GM12891 (cell line): ENCODE measurements at regions not wholly inside any gene's neighbourhood (a gene's known extent, or its start where the extent isn't known, plus 50 kb on each side); places are given as distances from the start of the nearest gene placed in this dataset.

Experiments used
- DNase-seq: peaks from one replicate; pipeline ENCODE4 v3.0.0; 2011; ENCODE audit warnings: low spot score; ENCODE audit not compliant: insufficient read length
- FAIRE-seq: peaks from 2 replicates; lab custom pipeline; 2011; peaks lifted over from hg19 to GRCh38; lab: Jason Lieb, UNC
- PAX5 ChIP-seq: IDR thresholded peaks from 2 replicates; pipeline ENCODE4 v1.6.1; 2011; ENCODE audit warnings: low read length, moderate library complexity, mild to moderate bottlenecking; ENCODE audit not compliant: insufficient read depth, severe bottlenecking
- POLR2A ChIP-seq: IDR thresholded peaks from 2 replicates; pipeline ENCODE4 v1.6.1; 2011; ENCODE audit warnings: low read depth, low read length, control low read depth
- POLR2AphosphoS5 ChIP-seq: IDR thresholded peaks from 2 replicates; pipeline ENCODE4 v1.6.1; 2011; ENCODE audit warnings: low read depth, low read length, control low read depth
- POU2F2 ChIP-seq: IDR thresholded peaks from 2 replicates; pipeline ENCODE4 v1.6.1; 2011; ENCODE audit warnings: low read depth, mild to moderate bottlenecking, control low read depth, low read length, moderate library complexity
- SPI1 ChIP-seq: IDR thresholded peaks from 2 replicates; pipeline ENCODE4 v1.6.1; 2011; ENCODE audit warnings: low read depth, low read length, control low read depth
- TAF1 ChIP-seq: IDR thresholded peaks from 2 replicates; pipeline ENCODE4 v1.6.1; 2011; ENCODE audit warnings: low read depth, low read length, control low read depth

DNA sequence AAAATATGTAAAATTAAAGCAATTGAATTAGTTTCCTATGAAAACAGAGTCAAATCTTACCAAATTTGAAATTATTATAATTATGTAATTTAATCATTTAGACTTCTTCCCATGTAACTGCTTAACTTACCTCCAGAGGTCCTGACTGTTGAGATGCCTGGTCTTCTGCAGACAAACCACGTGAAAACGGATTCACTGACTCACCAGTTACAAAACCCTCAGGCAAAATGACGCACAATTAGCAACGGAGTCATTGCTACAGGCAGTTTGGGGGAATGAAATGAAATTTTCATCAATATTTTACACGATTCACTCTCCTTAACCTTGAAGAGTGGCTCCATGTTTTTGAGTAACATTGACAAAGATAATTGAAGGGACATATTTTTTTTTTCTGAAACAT is 460.8 kb downstream of the MTRR start:
- FAIRE-seq (no peak), DNase-seq (no peak)
- no peak for TF ChIP-seq PAX5

DNA sequence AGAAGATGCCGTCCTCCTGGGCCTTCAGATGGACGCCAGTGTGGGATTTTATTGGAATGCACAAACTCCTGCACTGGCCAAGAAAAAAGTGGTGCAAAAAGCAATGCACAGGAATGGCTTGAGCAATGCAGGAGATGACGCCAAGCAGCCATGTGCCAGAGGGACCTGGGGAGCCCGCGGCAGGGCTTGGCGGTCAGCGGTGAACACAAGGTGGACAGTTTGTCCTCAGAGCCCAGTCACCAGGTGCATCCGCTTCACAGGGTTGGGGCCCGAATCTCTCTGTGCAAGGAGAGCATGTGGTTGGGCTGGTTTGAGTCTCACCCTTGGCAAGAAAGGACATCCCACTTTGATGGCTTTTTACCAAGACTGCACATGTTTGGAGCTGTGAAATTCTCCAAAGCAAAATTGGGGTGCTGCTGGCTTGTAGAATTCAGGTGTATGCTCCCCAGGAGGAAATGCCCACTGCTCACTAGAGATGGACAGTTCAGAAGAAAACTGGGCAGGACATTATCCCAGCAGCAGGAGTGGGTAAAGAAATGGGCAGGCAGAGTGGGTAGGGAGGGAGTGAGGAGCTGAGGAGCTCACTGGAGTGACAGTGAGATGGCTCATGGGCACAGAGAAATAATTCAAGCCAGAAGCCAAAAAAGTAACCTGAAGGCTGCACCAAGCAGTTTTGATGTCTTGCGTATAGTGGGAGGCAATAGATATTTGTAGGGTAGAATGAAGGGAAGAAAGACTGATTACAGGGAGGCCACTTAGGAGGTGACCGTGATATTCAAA is 463.9 kb downstream of the MTRR start:
- TF ChIP-seq POU2F2 (no peak), TAF1 (no peak), POLR2AphosphoS5 (no peak), PAX5 (no peak), SPI1 (no peak), POLR2A (no peak)
- DNase-seq (no peak), FAIRE-seq (no peak)

GRCh38 chr5:8333485-8333884 is 464.5 kb downstream of the MTRR start:
- DNase-seq (no peak), FAIRE-seq (no peak)
- no peak for TF ChIP-seq POLR2AphosphoS5
- TF ChIP-seq POLR2A, result no peak
- no peak for TF ChIP-seq PAX5
- TF ChIP-seq SPI1, result no peak
- TF ChIP-seq POU2F2, result no peak
- TF ChIP-seq TAF1, result no peak

DNA sequence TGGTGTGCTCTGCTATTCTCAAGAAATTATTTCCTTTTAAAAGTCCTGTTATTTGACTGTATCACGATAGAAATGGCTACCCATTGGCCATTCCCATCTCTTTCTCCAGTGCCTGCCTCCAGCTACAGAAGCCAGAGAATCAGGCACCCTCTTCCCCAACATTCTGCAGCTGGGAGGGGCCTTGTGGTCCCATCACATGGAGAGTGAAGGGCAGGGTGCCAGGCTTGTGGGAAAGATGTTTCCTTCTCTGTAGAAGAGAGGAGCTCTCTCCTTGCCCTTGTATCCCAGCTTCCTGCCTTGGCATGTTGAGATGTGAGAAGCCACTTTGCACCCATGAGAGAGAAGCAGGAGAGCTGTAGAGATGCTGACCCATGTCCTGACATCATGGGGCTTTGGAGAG is 465.0 kb downstream of the MTRR start:
- TF ChIP-seq POLR2A, result no peak
- no peak for TF ChIP-seq TAF1
- TF ChIP-seq SPI1, result no peak
- no peak for TF ChIP-seq POLR2AphosphoS5
- TF ChIP-seq POU2F2, result no peak
- TF ChIP-seq PAX5, result no peak
- FAIRE-seq, result no peak
- no peak for DNase-seq

- FAIRE-seq (no peak), DNase-seq (no peak)
- TF ChIP-seq POLR2A, result no peak
- no peak for TF ChIP-seq POLR2AphosphoS5
- TF ChIP-seq POU2F2, result no peak
- no peak for TF ChIP-seq PAX5
- TF ChIP-seq TAF1, result no peak
- no peak for TF ChIP-seq SPI1
These were observed 471.3 kb downstream of the MTRR start for GRCh38 chr5:8340261-8340660.

- no peak for DNase-seq
- TF ChIP-seq POU2F2 (no peak), PAX5 (no peak), SPI1 (no peak), POLR2AphosphoS5 (no peak)
- FAIRE-seq, result no peak
These were observed 471.9 kb downstream of the MTRR start for GRCh38 chr5:8340739-8341344.

DNA sequence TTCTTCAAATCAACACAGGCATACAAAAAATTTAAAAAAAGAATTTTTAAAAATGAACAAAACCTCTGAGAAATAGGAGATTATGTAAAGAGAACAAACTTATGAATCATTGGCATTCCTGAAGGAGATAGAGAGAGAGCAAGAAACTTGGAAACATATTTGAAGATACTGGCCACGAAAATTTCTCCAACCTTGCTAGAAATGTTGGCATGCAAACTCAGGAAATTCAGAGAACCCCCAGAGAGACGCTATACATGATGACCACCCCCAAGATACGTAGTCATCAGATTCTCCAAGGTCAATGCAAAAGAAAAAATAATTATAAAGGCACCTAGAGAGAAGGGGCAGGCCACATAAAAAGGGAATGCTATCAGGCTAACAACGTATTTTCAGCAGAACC is 472.5 kb downstream of the MTRR start:
- DNase-seq (no peak), FAIRE-seq (no peak)
- TF ChIP-seq PAX5 (no peak), POLR2A (no peak), SPI1 (no peak), POU2F2 (no peak), TAF1 (no peak), POLR2AphosphoS5 (no peak)

DNA sequence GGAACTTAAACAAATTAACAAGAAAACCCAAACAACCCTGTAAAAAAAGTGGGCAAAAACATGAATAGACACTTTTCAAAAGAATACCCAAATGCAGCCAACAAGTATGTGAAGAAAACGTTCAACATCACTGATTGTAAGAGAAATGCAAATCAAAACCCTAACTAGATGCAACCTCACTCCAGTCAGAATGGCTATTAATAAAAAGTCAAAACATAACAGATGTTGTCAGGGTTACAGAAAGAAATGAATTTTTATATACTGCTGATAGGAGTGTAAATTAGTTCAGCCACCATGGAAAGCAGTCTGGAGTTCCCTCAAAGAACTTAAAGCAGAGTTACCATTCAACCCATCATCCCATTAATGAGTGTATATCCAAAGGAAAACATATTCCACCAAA is 479.0 kb downstream of the MTRR start:
- no peak for DNase-seq
- no peak for TF ChIP-seq PAX5
- no peak for TF ChIP-seq POLR2AphosphoS5
- TF ChIP-seq POU2F2, result no peak
- no peak for TF ChIP-seq SPI1
- TF ChIP-seq POLR2A, result no peak
- TF ChIP-seq TAF1, result no peak
- no peak for FAIRE-seq

GRCh38 chr5:8349855-8350254 is 480.9 kb downstream of the MTRR start:
- TF ChIP-seq POLR2AphosphoS5 (no peak), TAF1 (no peak), SPI1 (no peak), POU2F2 (no peak), POLR2A (no peak), PAX5 (no peak)
- FAIRE-seq (no peak), DNase-seq (no peak)

GRCh38 chr5:8350644-8351339 is 481.8 kb downstream of the MTRR start:
- TF ChIP-seq SPI1, result no peak
- no peak for TF ChIP-seq POLR2AphosphoS5
- no peak for TF ChIP-seq TAF1
- TF ChIP-seq POLR2A, result no peak
- no peak for TF ChIP-seq PAX5
- no peak for TF ChIP-seq POU2F2
- no peak for FAIRE-seq
- no peak for DNase-seq
